ENCODE measurements at regions not wholly inside any gene's neighbourhood (a gene's known extent, or its start where the extent isn't known, plus 50 kb on each side); places are given as distances from the start of the nearest gene placed in this dataset.

- no peaks in the 10 kb centered on the region for H3K36me3 ChIP-seq
- H3K27ac ChIP-seq, result no peak overlapping the region
- H3K4me1 ChIP-seq (replicated peaks), result no peaks in the 10 kb centered on the region
- no peaks in the 10 kb centered on the region for H3K9me3 ChIP-seq (replicated peaks)
- no peak for DNase-seq (ENCODE audit: low read depth in 1 of 2, low spot score in 2 of 2)
- no peak overlapping the region for H3K4me3 ChIP-seq
- H3K27me3 ChIP-seq (replicated peaks), result no peaks in the 10 kb centered on the region
Measured at GRCh38 chr4:61049018-61049417, 151.1 kb upstream of the ADGRL3 start.

GRCh38 chr4:61067381-61067780, 132.7 kb upstream of the ADGRL3 start:
- H3K9me3 ChIP-seq (replicated peaks), result no peaks in the 10 kb centered on the region
- H3K27ac ChIP-seq, result no peak overlapping the region
- H3K4me3 ChIP-seq, result no peak overlapping the region
- no peaks in the 10 kb centered on the region for H3K36me3 ChIP-seq
- H3K4me1 ChIP-seq (replicated peaks), result no peaks in the 10 kb centered on the region
- no peak for DNase-seq (ENCODE audit: low read depth in 1 of 2, low spot score in 2 of 2)
- no peaks in the 10 kb centered on the region for H3K27me3 ChIP-seq (replicated peaks)

- no peaks in the 10 kb centered on the region for H3K27me3 ChIP-seq (replicated peaks)
- no peak overlapping the region for H3K27ac ChIP-seq
- H3K4me1 ChIP-seq (replicated peaks), result no peaks in the 10 kb centered on the region
- no peaks in the 10 kb centered on the region for H3K9me3 ChIP-seq (replicated peaks)
- no peak overlapping the region for H3K4me3 ChIP-seq
- DNase-seq (ENCODE audit: low read depth in 1 of 2, low spot score in 2 of 2), result no peak
- H3K36me3 ChIP-seq, result no peaks in the 10 kb centered on the region
Measured at GRCh38 chr4:61068060-61068459, 132.1 kb upstream of the ADGRL3 start.

GRCh38 chr4:61068745-61069144, 131.4 kb upstream of the ADGRL3 start:
- Histone ChIP-seq H3K27ac (no peak overlapping the region), H3K4me1 (replicated peaks) (no peaks in the 10 kb centered on the region), H3K4me3 (no peak overlapping the region), H3K27me3 (replicated peaks) (no peaks in the 10 kb centered on the region), H3K36me3 (no peaks in the 10 kb centered on the region), H3K9me3 (replicated peaks) (no peaks in the 10 kb centered on the region)
- no peak for DNase-seq (ENCODE audit: low read depth in 1 of 2, low spot score in 2 of 2)

GRCh38 chr4:61070269-61070668, 129.9 kb upstream of the ADGRL3 start:
- H3K9me3 ChIP-seq (replicated peaks), result no peaks in the 10 kb centered on the region
- DNase-seq (ENCODE audit: low read depth in 1 of 2, low spot score in 2 of 2), result no peak

GRCh38 chr4:61079427-61079826, 120.7 kb upstream of the ADGRL3 start:
- Histone ChIP-seq H3K27me3 (replicated peaks) (no peaks in the 10 kb centered on the region), H3K4me1 (replicated peaks) (no peaks in the 10 kb centered on the region), H3K4me3 (no peak overlapping the region), H3K27ac (no peak overlapping the region), H3K9me3 (replicated peaks) (no peaks in the 10 kb centered on the region), H3K36me3 (no peaks in the 10 kb centered on the region)
- no peak for DNase-seq (ENCODE audit: low read depth in 1 of 2, low spot score in 2 of 2)

More at GRCh38 chr4:61070269-61070668, 129.9 kb upstream of the ADGRL3 start:
- Histone ChIP-seq H3K27ac (no peak overlapping the region), H3K36me3 (no peaks in the 10 kb centered on the region), H3K4me1 (replicated peaks) (no peaks in the 10 kb centered on the region), H3K4me3 (no peak overlapping the region), H3K27me3 (replicated peaks) (no peaks in the 10 kb centered on the region)

- Histone ChIP-seq H3K36me3 (no peaks in the 10 kb centered on the region), H3K4me1 (replicated peaks) (no peaks in the 10 kb centered on the region), H3K9me3 (replicated peaks) (no peaks in the 10 kb centered on the region), H3K27ac (no peak overlapping the region), H3K4me3 (no peak overlapping the region), H3K27me3 (replicated peaks) (no peaks in the 10 kb centered on the region)
- DNase-seq (ENCODE audit: low read depth in 1 of 2, low spot score in 2 of 2), result no peak
Measured at GRCh38 chr4:61079976-61080375, 120.2 kb upstream of the ADGRL3 start.

GRCh38 chr4:61085534-61085933, 114.6 kb upstream of the ADGRL3 start:
- no peaks in the 10 kb centered on the region for H3K4me1 ChIP-seq (replicated peaks)
- no peak for DNase-seq (ENCODE audit: low read depth in 1 of 2, low spot score in 2 of 2)
- H3K27ac ChIP-seq, result no peak overlapping the region
- H3K4me3 ChIP-seq, result no peak overlapping the region
- H3K9me3 ChIP-seq (replicated peaks), result no peaks in the 10 kb centered on the region
- H3K27me3 ChIP-seq (replicated peaks), result no peaks in the 10 kb centered on the region
- no peaks in the 10 kb centered on the region for H3K36me3 ChIP-seq

GRCh38 chr4:61086357-61086756, 113.8 kb upstream of the ADGRL3 start:
- H3K36me3 ChIP-seq, result no peaks in the 10 kb centered on the region
- no peaks in the 10 kb centered on the region for H3K27me3 ChIP-seq (replicated peaks)
- DNase-seq (ENCODE audit: low read depth in 1 of 2, low spot score in 2 of 2), result no peak
- no peak overlapping the region for H3K4me3 ChIP-seq
- H3K9me3 ChIP-seq (replicated peaks), result no peaks in the 10 kb centered on the region
- H3K4me1 ChIP-seq (replicated peaks), result no peaks in the 10 kb centered on the region
- no peak overlapping the region for H3K27ac ChIP-seq

GRCh38 chr4:61086979-61087378, 113.1 kb upstream of the ADGRL3 start:
- DNase-seq (ENCODE audit: low read depth in 1 of 2, low spot score in 2 of 2), result no peak
- no peaks in the 10 kb centered on the region for H3K4me1 ChIP-seq (replicated peaks)
- H3K27ac ChIP-seq, result no peak overlapping the region
- no peaks in the 10 kb centered on the region for H3K9me3 ChIP-seq (replicated peaks)
- H3K36me3 ChIP-seq, result no peaks in the 10 kb centered on the region
- H3K4me3 ChIP-seq, result no peak overlapping the region
- H3K27me3 ChIP-seq (replicated peaks), result no peaks in the 10 kb centered on the region

GRCh38 chr4:61094854-61095598, 105.1 kb upstream of the ADGRL3 start:
- Histone ChIP-seq H3K36me3 (no peaks in the 10 kb centered on the region), H3K4me1 (replicated peaks) (no peaks in the 10 kb centered on the region), H3K27ac (no peak overlapping the region), H3K27me3 (replicated peaks) (no peaks in the 10 kb centered on the region), H3K9me3 (replicated peaks) (no peaks in the 10 kb centered on the region), H3K4me3 (no peak overlapping the region)
- DNase-seq (ENCODE audit: low read depth in 1 of 2, low spot score in 2 of 2), result no peak

GRCh38 chr4:61128682-61129081, 71.4 kb upstream of the ADGRL3 start:
- Histone ChIP-seq H3K9me3 (replicated peaks) (no peaks in the 10 kb centered on the region), H3K4me3 (no peak overlapping the region), H3K36me3 (no peaks in the 10 kb centered on the region), H3K27me3 (replicated peaks) (no peaks in the 10 kb centered on the region), H3K27ac (no peak overlapping the region), H3K4me1 (replicated peaks) (no peaks in the 10 kb centered on the region)
- DNase-seq (ENCODE audit: low read depth in 1 of 2, low spot score in 2 of 2), result no peak

- Histone ChIP-seq H3K36me3 (no peaks in the 10 kb centered on the region), H3K27ac (no peak overlapping the region), H3K4me1 (replicated peaks) (no peaks in the 10 kb centered on the region), H3K27me3 (replicated peaks) (no peaks in the 10 kb centered on the region), H3K9me3 (replicated peaks) (no peaks in the 10 kb centered on the region), H3K4me3 (no peak overlapping the region)
- DNase-seq (ENCODE audit: low read depth in 1 of 2, low spot score in 2 of 2), result no peak
Measured at GRCh38 chr4:61129971-61130370, 70.2 kb upstream of the ADGRL3 start.

GRCh38 chr4:61143461-61143860, 56.7 kb upstream of the ADGRL3 start:
- Histone ChIP-seq H3K9me3 (replicated peaks) (no peaks in the 10 kb centered on the region), H3K4me3 (no peak overlapping the region), H3K4me1 (replicated peaks) (no peaks in the 10 kb centered on the region), H3K27me3 (replicated peaks) (no peaks in the 10 kb centered on the region), H3K27ac (no peak overlapping the region), H3K36me3 (no peaks in the 10 kb centered on the region)
- no peak for DNase-seq (ENCODE audit: low read depth in 1 of 2, low spot score in 2 of 2)

- Histone ChIP-seq H3K27me3 (replicated peaks) (no peaks in the 10 kb centered on the region), H3K9me3 (replicated peaks) (no peaks in the 10 kb centered on the region), H3K4me3 (no peak overlapping the region), H3K27ac (no peak overlapping the region), H3K36me3 (no peaks in the 10 kb centered on the region), H3K4me1 (replicated peaks) (no peaks in the 10 kb centered on the region)
- no peak for DNase-seq (ENCODE audit: low read depth in 1 of 2, low spot score in 2 of 2)
Measured at GRCh38 chr4:61149278-61149677, 50.8 kb upstream of the ADGRL3 start.
